Skeletal muscle satellite cell (primary cell): ENCODE measurements at regions not wholly inside any gene's neighbourhood (a gene's known extent, or its start where the extent isn't known, plus 50 kb on each side); places are given as distances from the start of the nearest gene placed in this dataset.

Experiments used
- H3K27me3 ChIP-seq: 2 replicates; pipeline ENCODE4 v1.7.0; 2013; ENCODE audit warnings: low read length; ENCODE audit not compliant: control insufficient read depth, insufficient read depth
- H3K36me3 ChIP-seq: 2 replicates; pipeline ENCODE4 v1.7.0; 2013; ENCODE audit warnings: mild to moderate bottlenecking, control low read depth, low read length; ENCODE audit not compliant: insufficient read depth
- H3K4me1 ChIP-seq: 2 replicates; pipeline ENCODE4 v1.7.0; 2013; ENCODE audit warnings: low read length; ENCODE audit not compliant: control insufficient read depth, insufficient read depth
- H3K4me2 ChIP-seq: 2 replicates; pipeline ENCODE4 v1.7.0; 2013; ENCODE audit warnings: mild to moderate bottlenecking, low read length
- H3K4me3 ChIP-seq: 2 replicates; pipeline ENCODE4 v1.7.0; 2013; ENCODE audit warnings: low read length
- H3K9ac ChIP-seq: 2 replicates; pipeline ENCODE4 v1.7.0; 2013; ENCODE audit warnings: mild to moderate bottlenecking, low read depth, low read length, moderate library complexity
- H3K9me3 ChIP-seq: replicated peaks from 2 replicates; pipeline ENCODE4 v1.7.0; 2013; ENCODE audit warnings: mild to moderate bottlenecking, control low read depth, low read length

- no peak overlapping the region for H3K4me3 ChIP-seq
- H3K9ac ChIP-seq = no peak overlapping the region
- H3K27me3 ChIP-seq = no peaks in the 10 kb centered on the region
These were observed 217.5 kb downstream of the TRIB2 start for GRCh38 chr2:12934146-12934756.

GRCh38 chr2:12935222-12935621 lies 218.5 kb downstream of the TRIB2 start:
- Histone ChIP-seq H3K4me2 (no peak overlapping the region), H3K36me3 (no peaks in the 10 kb centered on the region), H3K9me3 (no peaks in the 10 kb centered on the region), H3K4me1 (no peaks in the 10 kb centered on the region), H3K27me3 (no peaks in the 10 kb centered on the region), H3K9ac (no peak overlapping the region), H3K4me3 (no peak overlapping the region)

More at GRCh38 chr2:12934146-12934756, 217.5 kb downstream of the TRIB2 start:
- no peak overlapping the region for H3K4me2 ChIP-seq
- H3K4me1 ChIP-seq = peaks cover 1% of the 10 kb centered on the region
- H3K36me3 ChIP-seq = no peaks in the 10 kb centered on the region
- H3K9me3 ChIP-seq = no peaks in the 10 kb centered on the region

- H3K4me3 ChIP-seq = no peak overlapping the region
- H3K36me3 ChIP-seq = no peaks in the 10 kb centered on the region
- H3K9ac ChIP-seq = no peak overlapping the region
- no peaks in the 10 kb centered on the region for H3K27me3 ChIP-seq
- H3K4me1 ChIP-seq = no peaks in the 10 kb centered on the region
- H3K9me3 ChIP-seq = no peaks in the 10 kb centered on the region
- H3K4me2 ChIP-seq = no peak overlapping the region
These were observed 219.1 kb downstream of the TRIB2 start for GRCh38 chr2:12935796-12936195.

DNA sequence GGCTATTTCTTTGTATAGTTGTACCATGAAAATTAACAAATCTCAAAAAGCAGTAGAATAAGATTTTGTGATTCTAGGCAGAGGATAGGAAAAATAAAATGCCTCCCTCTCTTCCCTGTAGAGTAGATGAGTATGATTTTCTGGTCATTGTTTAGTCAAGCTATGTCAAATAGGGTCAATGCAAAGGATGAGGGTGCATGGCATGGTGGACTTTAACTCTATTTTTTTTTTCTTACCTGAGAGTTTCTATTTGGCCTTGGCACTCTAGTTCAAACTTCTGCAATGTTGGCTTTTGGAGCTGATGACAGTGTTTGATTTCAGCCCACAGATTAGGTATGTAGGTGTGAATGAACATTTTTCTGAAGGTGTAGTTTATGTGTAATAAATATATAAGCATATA lies 224.5 kb downstream of the TRIB2 start:
- no peak overlapping the region for H3K4me2 ChIP-seq
- H3K4me1 ChIP-seq = no peaks in the 10 kb centered on the region
- no peak overlapping the region for H3K9ac ChIP-seq
- no peaks in the 10 kb centered on the region for H3K36me3 ChIP-seq
- no peaks in the 10 kb centered on the region for H3K9me3 ChIP-seq
- H3K27me3 ChIP-seq = no peaks in the 10 kb centered on the region
- no peak overlapping the region for H3K4me3 ChIP-seq

- H3K4me1 ChIP-seq = peaks cover 5% of the 10 kb centered on the region
- no peak overlapping the region for H3K4me2 ChIP-seq
- H3K4me3 ChIP-seq = no peak overlapping the region
- H3K9me3 ChIP-seq = no peaks in the 10 kb centered on the region
- no peaks in the 10 kb centered on the region for H3K36me3 ChIP-seq
- H3K27me3 ChIP-seq = no peaks in the 10 kb centered on the region
- no peak overlapping the region for H3K9ac ChIP-seq
These were observed 231.7 kb downstream of the TRIB2 start for GRCh38 chr2:12948231-12948960.

- no peak overlapping the region for H3K9ac ChIP-seq
- no peaks in the 10 kb centered on the region for H3K27me3 ChIP-seq
- no peak overlapping the region for H3K4me3 ChIP-seq
- H3K9me3 ChIP-seq = no peaks in the 10 kb centered on the region
- H3K36me3 ChIP-seq = no peaks in the 10 kb centered on the region
- H3K4me1 ChIP-seq = peaks cover 5% of the 10 kb centered on the region
- no peak overlapping the region for H3K4me2 ChIP-seq
These were observed 232.2 kb downstream of the TRIB2 start for GRCh38 chr2:12948961-12949353.

GRCh38 chr2:12949406-12949805 lies 232.7 kb downstream of the TRIB2 start:
- Histone ChIP-seq H3K9ac (no peak overlapping the region), H3K36me3 (no peaks in the 10 kb centered on the region), H3K9me3 (no peaks in the 10 kb centered on the region), H3K27me3 (no peaks in the 10 kb centered on the region), H3K4me1 (peaks cover 5% of the 10 kb centered on the region), H3K4me3 (no peak overlapping the region), H3K4me2 (no peak overlapping the region)

GRCh38 chr2:12950174-12950573 lies 233.4 kb downstream of the TRIB2 start:
- no peak overlapping the region for H3K9ac ChIP-seq
- no peaks in the 10 kb centered on the region for H3K9me3 ChIP-seq
- no peak overlapping the region for H3K4me2 ChIP-seq
- no peaks in the 10 kb centered on the region for H3K36me3 ChIP-seq
- no peaks in the 10 kb centered on the region for H3K27me3 ChIP-seq
- H3K4me3 ChIP-seq = no peak overlapping the region
- H3K4me1 ChIP-seq = peaks cover 5% of the 10 kb centered on the region

DNA sequence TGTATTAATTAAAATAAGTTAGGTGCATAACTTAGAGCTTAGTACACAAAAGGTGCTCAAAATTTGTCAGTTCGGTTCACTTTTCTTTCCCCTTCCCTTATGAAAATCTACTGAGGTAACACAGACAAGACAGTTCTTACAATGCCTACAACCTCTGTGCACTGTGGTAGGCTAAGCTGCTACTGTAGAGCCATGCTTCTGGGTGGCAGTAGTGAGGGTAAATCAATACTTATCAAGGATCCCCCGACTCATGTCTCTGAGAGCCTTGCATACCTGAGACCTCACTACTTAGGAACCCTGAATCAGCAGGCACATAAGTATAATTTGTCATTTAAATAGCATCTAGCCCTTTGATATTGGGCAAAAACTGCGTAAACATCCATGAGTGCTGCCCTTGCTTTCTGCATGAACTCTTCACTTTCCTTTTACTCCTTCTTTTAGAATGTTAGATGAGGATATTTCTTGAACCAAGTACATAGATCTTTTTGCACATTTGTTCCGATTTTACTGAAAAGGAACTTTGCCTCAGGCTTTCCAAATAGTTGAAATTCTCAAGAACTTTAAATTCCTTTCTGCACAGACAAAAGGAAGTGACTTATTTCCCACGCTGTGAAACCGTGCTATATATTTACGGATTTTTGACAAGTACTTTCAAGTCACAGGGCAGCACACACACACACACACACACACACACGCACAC lies 234.4 kb downstream of the TRIB2 start:
- Histone ChIP-seq H3K4me3 (no peak overlapping the region), H3K27me3 (no peaks in the 10 kb centered on the region), H3K9me3 (no peaks in the 10 kb centered on the region)

DNA sequence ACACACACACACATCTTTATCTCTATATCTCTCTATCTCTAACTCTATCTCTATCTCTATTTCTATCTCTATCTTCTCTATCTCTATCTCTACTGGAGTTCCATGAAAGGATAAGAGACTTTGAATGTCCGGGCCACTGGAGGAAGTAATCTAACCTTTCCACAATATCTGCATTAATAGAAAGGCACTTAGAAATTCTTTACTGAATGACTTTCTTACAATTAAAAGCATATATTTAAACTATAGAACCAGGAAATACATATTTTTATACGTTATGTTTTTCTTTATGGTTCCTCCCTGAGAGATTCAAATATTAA lies 234.9 kb downstream of the TRIB2 start:
- H3K9ac ChIP-seq = no peak overlapping the region
- peaks cover 5% of the 10 kb centered on the region for H3K4me1 ChIP-seq
- no peak overlapping the region for H3K4me3 ChIP-seq
- H3K9me3 ChIP-seq = no peaks in the 10 kb centered on the region
- H3K36me3 ChIP-seq = no peaks in the 10 kb centered on the region
- peak overlapping the region; percentile 35 for H3K4me2 ChIP-seq
- H3K27me3 ChIP-seq = no peaks in the 10 kb centered on the region

More for the DNA sequence above, 234.4 kb downstream of the TRIB2 start:
- Histone ChIP-seq H3K4me2 (peak overlapping the region; percentile 35), H3K9ac (no peak overlapping the region), H3K36me3 (no peaks in the 10 kb centered on the region), H3K4me1 (peaks cover 5% of the 10 kb centered on the region)

GRCh38 chr2:12953596-12953995 lies 236.9 kb downstream of the TRIB2 start:
- H3K27me3 ChIP-seq = no peaks in the 10 kb centered on the region
- no peaks in the 10 kb centered on the region for H3K36me3 ChIP-seq
- H3K4me2 ChIP-seq = no peak overlapping the region
- H3K9me3 ChIP-seq = no peaks in the 10 kb centered on the region
- peaks cover 5% of the 10 kb centered on the region for H3K4me1 ChIP-seq
- no peak overlapping the region for H3K9ac ChIP-seq
- no peak overlapping the region for H3K4me3 ChIP-seq
